ENCODE measurements at regions not wholly inside any gene's neighbourhood (a gene's known extent, or its start where the extent isn't known, plus 50 kb on each side); places are given as distances from the start of the nearest gene placed in this dataset.

- DNase-seq: no peak
These were observed 86.1 kb upstream of the CNOT2 start for GRCh38 chr12:70157099-70157498.

- DNase-seq: no peak
These were observed 77.8 kb upstream of the CNOT2 start for GRCh38 chr12:70165450-70165849.

DNA sequence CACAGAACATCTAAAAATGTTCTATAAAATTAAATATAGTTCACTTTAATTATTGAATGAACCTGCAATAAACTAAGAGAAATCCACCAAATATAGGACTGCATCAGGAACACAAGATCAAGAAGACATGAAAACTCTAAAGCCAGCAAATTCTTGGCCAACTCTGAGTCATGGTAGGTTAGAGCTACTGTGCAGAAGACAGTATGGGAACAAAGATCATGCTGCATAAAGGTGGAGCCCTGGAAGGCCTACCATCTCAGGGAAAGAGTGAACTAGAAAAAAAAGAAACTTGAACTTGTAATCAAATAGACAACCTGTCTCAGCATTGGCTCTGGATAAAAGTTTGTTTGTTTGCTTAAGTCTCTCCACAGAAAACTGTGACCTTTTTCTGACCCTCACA, 66.9 kb upstream of the CNOT2 start:
- DNase-seq: no peak

DNA sequence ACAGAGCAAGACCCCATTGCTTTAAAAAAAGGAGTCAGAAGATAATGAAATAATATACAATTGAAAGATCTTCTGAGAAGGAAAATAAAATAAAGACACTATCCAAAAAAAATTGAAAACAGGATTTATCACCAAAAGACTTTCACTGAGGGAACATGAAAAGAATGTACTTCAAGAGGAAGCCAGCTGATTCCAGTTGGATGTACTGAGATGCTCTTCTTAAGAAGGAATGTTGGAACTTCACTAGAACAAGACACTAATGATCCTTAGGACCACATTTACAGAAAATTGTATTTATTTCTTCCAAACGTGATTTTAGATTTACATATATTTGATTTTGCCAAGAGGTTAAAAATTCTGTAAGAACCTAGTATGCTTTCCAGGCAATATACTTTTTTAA, 65.6 kb upstream of the CNOT2 start:
- DNase-seq: no peak

- no peak for DNase-seq
These were observed 65.2 kb upstream of the CNOT2 start for GRCh38 chr12:70178038-70178437.

DNA sequence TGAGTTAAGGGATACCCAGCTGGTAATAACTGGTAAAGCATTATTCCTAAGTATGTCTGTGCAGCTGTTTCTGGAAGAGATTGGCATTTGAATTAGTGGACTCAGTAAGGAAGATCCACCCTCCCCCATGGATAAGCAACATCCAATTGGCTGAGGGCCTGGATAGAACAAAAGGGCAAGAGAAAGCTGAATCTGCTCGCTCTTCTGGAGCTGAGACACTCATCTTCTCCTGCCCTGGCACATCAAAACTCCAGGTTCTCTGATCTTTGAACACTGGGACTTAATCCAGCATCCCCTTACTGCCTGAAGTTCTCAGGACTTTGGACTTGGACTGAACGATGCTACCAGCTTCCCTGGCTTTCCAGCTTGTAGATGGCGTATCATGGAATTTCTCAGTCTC, 63.1 kb upstream of the CNOT2 start:
- DNase-seq: no peak

GRCh38 chr12:70185301-70185700, 57.9 kb upstream of the CNOT2 start:
- no peak for DNase-seq

GRCh38 chr12:70186436-70186835, 56.8 kb upstream of the CNOT2 start:
- DNase-seq: no peak

DNA sequence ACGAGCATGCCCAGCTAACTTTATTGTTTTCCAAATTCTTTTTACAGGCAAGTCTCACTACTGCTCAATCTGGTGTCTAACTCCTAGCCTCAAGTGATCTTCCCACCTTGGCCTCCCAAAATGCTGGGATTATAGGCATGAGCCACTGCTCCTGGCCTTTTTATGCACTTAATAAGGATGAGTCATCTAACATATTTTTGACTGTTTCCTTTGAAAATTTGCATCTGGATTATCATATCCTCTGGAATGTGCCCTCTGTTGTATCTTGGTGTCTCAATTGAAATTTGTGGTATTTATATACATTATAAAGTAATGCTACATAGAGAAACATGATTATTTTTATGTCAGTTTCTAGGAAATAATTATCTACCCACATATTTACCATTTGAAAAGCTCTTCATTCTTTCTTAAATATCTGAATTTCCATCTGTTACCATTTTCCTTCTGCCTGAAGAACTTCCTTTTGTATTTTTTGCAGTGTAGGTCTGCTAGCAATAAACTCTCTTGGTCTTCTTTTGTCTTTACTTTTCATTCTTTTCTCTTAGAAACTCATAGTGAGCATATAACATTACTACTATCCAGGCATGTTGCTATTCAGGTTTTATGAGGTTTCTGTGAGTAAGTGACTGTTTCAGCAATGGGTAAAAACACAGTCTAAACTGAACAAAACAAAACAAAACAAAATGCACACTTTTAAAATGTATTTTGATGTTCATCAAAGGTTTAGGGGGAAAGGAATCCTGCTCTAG, 52.8 kb upstream of the CNOT2 start:
- peak; percentile 44 for DNase-seq

Data from EL (cell line).